ENCODE measurements at regions not wholly inside any gene's neighbourhood (a gene's known extent, or its start where the extent isn't known, plus 50 kb on each side); places are given as distances from the start of the nearest gene placed in this dataset.

DNA sequence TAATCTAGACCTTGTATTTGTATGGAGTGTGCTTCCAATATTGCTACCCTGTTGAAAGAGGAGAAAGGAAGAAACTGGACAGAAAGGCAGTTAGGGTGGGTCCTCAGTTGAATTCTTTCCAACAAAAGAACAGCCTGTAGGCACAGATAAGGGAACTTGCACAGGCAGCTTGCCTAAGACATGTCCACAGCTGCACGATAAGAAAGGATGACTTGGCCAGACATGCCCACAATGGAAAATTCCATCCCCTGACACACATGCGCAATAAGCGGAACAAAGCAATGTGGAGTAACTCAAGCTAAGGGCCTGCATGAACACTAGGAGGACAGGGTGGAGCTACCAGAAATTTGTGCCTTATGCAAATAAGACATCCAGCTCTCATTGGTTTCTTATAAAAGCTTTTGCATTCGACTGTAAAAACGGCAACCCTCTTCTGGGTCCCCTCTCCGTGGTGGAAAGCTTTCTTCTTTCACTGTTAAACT is 1084.7 kb upstream of the NXPH2 start:
- TF ChIP-seq POLR2A (IDR thresholded peaks at IDR 0.05; ENCODE audit: low read depth, low read length) (no peak), TAF1 (IDR thresholded peaks at IDR 0.05; ENCODE audit: low read depth, low read length) (no peak), POLR2AphosphoS5 (IDR thresholded peaks at IDR 0.05; ENCODE audit: low read depth, low read length) (no peak), PAX5 (IDR thresholded peaks at IDR 0.05; ENCODE audit: insufficient read depth, low read length, severe bottlenecking) (no peak), POU2F2 (IDR thresholded peaks at IDR 0.05; ENCODE audit: low read depth, low read length) (no peak), SPI1 (IDR thresholded peaks at IDR 0.05; ENCODE audit: low read depth, low read length) (no peak)

Measured in GM12891 (cell line).